Neural cell (in vitro differentiated cells): ENCODE measurements at regions not wholly inside any gene's neighbourhood (a gene's known extent, or its start where the extent isn't known, plus 50 kb on each side); places are given as distances from the start of the nearest gene placed in this dataset.

ENCODE experiments used
- H2AFZ ChIP-seq: fragments of 200-600, 300-800 bp; sonication (generic), shearing (Covaris generic); 2 replicates; pipeline ENCODE4 v1.6.0; 2014; ENCODE audit warnings: low read depth, mild to moderate bottlenecking, antibody characterized with exemption, low read length, moderate library complexity
- H3F3A ChIP-seq: fragments of 200-600 bp; shearing (Covaris generic); 2 replicates; pipeline ENCODE4 v1.6.1; 2016; ENCODE audit warnings: mild to moderate bottlenecking, moderate library complexity, mixed read lengths, antibody characterized with exemption, low read length; ENCODE audit not compliant: insufficient read depth, poor library complexity, severe bottlenecking
- H3K27ac ChIP-seq: fragments of 200-600, 300-800 bp; sonication (generic), shearing (Covaris generic); 2 replicates; pipeline ENCODE4 v1.5.1; 2014; ENCODE audit warnings: mild to moderate bottlenecking, low read length, moderate library complexity
- H3K27me3 ChIP-seq: fragments of 300-800, 200-600 bp; sonication (generic), shearing (Covaris generic); 2 replicates; pipeline ENCODE4 v1.6.0; 2014; ENCODE audit warnings: mild to moderate bottlenecking, low read depth, low read length, moderate library complexity; ENCODE audit not compliant: insufficient read depth
- H3K36me3 ChIP-seq: fragments of 300-800, 200-600 bp; sonication (generic), shearing (Covaris generic); 2 replicates; pipeline ENCODE4 v1.5.1; 2014; ENCODE audit warnings: mild to moderate bottlenecking, antibody characterized with exemption, low read length, moderate library complexity; ENCODE audit not compliant: insufficient read depth
- H3K4me2 ChIP-seq: fragments of 300-800, 200-600 bp; sonication (generic), shearing (Covaris generic); 2 replicates; pipeline ENCODE4 v1.6.0; 2014; ENCODE audit warnings: mild to moderate bottlenecking, low read length
- H3K4me3 ChIP-seq: fragments of 300-800, 200-600 bp; sonication (generic), shearing (Covaris generic); 2 replicates; pipeline ENCODE4 v1.5.1; 2014; ENCODE audit warnings: mild to moderate bottlenecking, low read length, moderate library complexity
- H3K79me2 ChIP-seq: fragments of 200-600 bp; shearing (Covaris generic); replicated peaks from 2 replicates; pipeline ENCODE4 v1.6.0; 2014; ENCODE audit warnings: mild to moderate bottlenecking, low read length, moderate library complexity; ENCODE audit not compliant: insufficient read depth
- H3K9ac ChIP-seq: fragments of 300-800, 200-600 bp; sonication (generic), shearing (Covaris generic); 2 replicates; pipeline ENCODE4 v1.6.1; 2016; ENCODE audit warnings: mild to moderate bottlenecking, low read length, mixed read lengths
- H3K9me2 ChIP-seq: fragments of 200-600 bp; shearing (Covaris generic); 2 replicates; pipeline ENCODE4 v1.6.1; 2016; ENCODE audit warnings: mild to moderate bottlenecking, low read length, mixed read lengths; ENCODE audit not compliant: insufficient read depth
- H3K9me3 ChIP-seq: fragments of 200-600, 300-800 bp; sonication (generic), shearing (Covaris generic); 2 replicates; pipeline ENCODE4 v1.6.1; 2016; ENCODE audit warnings: mild to moderate bottlenecking, mixed run types, low read length, moderate library complexity, mixed read lengths
- H4K20me1 ChIP-seq: fragments of 200-600 bp; shearing (Covaris generic); 2 replicates; pipeline ENCODE4 v1.6.1; 2016; ENCODE audit warnings: mild to moderate bottlenecking, mixed run types; ENCODE audit not compliant: insufficient read depth
- EP300 ChIP-seq: fragments of 450-650 bp; conservative IDR thresholded peaks from 2 replicates; pipeline ENCODE4 v1.6.1; 2014; ENCODE audit warnings: antibody characterized with exemption, mild to moderate bottlenecking, moderate library complexity; ENCODE audit not compliant: poor library complexity, severe bottlenecking
- EZH2 ChIP-seq: fragments of 200-600, 300-800 bp; shearing (Covaris generic), sonication (generic); IDR thresholded peaks from 2 replicates; pipeline ENCODE4 v1.6.1; 2014; ENCODE audit warnings: antibody characterized with exemption, low read length, borderline replicate concordance, mild to moderate bottlenecking; ENCODE audit not compliant: insufficient read depth, poor library complexity, severe bottlenecking
- MXI1 ChIP-seq: fragments of 450-650 bp; conservative IDR thresholded peaks from 2 replicates; pipeline ENCODE4 v1.6.1; 2014; ENCODE audit warnings: antibody characterized with exemption, mild to moderate bottlenecking; ENCODE audit not compliant: poor library complexity, severe bottlenecking
- POLR2AphosphoS5 ChIP-seq: IDR thresholded peaks from 2 replicates; pipeline ENCODE4 v1.6.1; 2012
- RAD21 ChIP-seq: fragments of 450-650 bp; conservative IDR thresholded peaks from 2 replicates; pipeline ENCODE4 v1.6.1; 2014; ENCODE audit warnings: antibody characterized with exemption, mild to moderate bottlenecking, moderate library complexity
- SMC3 ChIP-seq: fragments of 450-650 bp; conservative IDR thresholded peaks from 2 replicates; pipeline ENCODE4 v1.6.1; 2014; ENCODE audit warnings: antibody characterized with exemption, mild to moderate bottlenecking, moderate library complexity; ENCODE audit not compliant: poor library complexity
- TAF1 ChIP-seq: IDR thresholded peaks from 2 replicates; pipeline ENCODE4 v1.6.1; 2012; ENCODE audit warnings: low read depth
- TF ChIP-seq, protein P1 (sequence below): IDR thresholded peaks from 2 replicates; pipeline ENCODE4 v1.6.1; 2012; ENCODE audit warnings: borderline replicate concordance
- TF ChIP-seq, protein P2 (sequence below): fragments of 450-650 bp; IDR thresholded peaks from 2 replicates; pipeline ENCODE4 v1.5.1; 2014; ENCODE audit warnings: antibody characterized with exemption, mild to moderate bottlenecking, moderate library complexity; ENCODE audit not compliant: poor library complexity, severe bottlenecking

DNA sequence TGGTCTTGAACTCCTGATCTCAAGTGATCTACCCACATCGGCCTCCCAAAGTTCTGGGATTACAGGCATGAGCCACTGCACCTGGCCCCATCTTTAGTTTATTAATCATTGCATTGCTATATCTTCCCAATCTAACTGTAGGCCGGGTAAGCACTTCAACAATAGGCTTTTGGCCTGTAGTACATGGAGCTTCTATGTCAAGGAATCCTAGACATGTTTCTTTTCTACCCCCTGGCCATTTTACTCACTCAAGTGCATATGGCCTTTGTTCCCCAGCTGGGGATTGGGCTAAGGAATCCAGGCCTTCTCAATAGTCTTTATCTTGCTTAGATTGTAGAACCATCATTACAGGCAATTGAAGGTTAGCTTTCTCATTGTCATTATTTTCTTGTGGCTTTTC lies 122.3 kb upstream of the MBNL1 start:
- H3K79me2 ChIP-seq: no peaks in the 10 kb centered on the region
- H3K4me2 ChIP-seq: no peak overlapping the region
- no peaks in the 10 kb centered on the region for H3K9me2 ChIP-seq
- no peaks in the 10 kb centered on the region for H4K20me1 ChIP-seq
- H3K27ac ChIP-seq: no peak overlapping the region
- no peak for TF ChIP-seq SMC3
- TF ChIP-seq RAD21: no peak
- TF ChIP-seq POLR2AphosphoS5: no peak
- TF ChIP-seq, protein P1, sequence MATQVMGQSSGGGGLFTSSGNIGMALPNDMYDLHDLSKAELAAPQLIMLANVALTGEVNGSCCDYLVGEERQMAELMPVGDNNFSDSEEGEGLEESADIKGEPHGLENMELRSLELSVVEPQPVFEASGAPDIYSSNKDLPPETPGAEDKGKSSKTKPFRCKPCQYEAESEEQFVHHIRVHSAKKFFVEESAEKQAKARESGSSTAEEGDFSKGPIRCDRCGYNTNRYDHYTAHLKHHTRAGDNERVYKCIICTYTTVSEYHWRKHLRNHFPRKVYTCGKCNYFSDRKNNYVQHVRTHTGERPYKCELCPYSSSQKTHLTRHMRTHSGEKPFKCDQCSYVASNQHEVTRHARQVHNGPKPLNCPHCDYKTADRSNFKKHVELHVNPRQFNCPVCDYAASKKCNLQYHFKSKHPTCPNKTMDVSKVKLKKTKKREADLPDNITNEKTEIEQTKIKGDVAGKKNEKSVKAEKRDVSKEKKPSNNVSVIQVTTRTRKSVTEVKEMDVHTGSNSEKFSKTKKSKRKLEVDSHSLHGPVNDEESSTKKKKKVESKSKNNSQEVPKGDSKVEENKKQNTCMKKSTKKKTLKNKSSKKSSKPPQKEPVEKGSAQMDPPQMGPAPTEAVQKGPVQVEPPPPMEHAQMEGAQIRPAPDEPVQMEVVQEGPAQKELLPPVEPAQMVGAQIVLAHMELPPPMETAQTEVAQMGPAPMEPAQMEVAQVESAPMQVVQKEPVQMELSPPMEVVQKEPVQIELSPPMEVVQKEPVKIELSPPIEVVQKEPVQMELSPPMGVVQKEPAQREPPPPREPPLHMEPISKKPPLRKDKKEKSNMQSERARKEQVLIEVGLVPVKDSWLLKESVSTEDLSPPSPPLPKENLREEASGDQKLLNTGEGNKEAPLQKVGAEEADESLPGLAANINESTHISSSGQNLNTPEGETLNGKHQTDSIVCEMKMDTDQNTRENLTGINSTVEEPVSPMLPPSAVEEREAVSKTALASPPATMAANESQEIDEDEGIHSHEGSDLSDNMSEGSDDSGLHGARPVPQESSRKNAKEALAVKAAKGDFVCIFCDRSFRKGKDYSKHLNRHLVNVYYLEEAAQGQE: no peak
- TF ChIP-seq, protein P2, sequence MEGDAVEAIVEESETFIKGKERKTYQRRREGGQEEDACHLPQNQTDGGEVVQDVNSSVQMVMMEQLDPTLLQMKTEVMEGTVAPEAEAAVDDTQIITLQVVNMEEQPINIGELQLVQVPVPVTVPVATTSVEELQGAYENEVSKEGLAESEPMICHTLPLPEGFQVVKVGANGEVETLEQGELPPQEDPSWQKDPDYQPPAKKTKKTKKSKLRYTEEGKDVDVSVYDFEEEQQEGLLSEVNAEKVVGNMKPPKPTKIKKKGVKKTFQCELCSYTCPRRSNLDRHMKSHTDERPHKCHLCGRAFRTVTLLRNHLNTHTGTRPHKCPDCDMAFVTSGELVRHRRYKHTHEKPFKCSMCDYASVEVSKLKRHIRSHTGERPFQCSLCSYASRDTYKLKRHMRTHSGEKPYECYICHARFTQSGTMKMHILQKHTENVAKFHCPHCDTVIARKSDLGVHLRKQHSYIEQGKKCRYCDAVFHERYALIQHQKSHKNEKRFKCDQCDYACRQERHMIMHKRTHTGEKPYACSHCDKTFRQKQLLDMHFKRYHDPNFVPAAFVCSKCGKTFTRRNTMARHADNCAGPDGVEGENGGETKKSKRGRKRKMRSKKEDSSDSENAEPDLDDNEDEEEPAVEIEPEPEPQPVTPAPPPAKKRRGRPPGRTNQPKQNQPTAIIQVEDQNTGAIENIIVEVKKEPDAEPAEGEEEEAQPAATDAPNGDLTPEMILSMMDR: no peak
- no peak for TF ChIP-seq EP300
- H3F3A ChIP-seq: no peaks in the 10 kb centered on the region
- no peak overlapping the region for H3K4me3 ChIP-seq
- no peaks in the 10 kb centered on the region for H3K27me3 ChIP-seq
- H3K9ac ChIP-seq: no peak overlapping the region
- no peaks in the 10 kb centered on the region for H3K9me3 ChIP-seq
- H2AFZ ChIP-seq: no peak overlapping the region
- no peaks in the 10 kb centered on the region for H3K36me3 ChIP-seq

DNA sequence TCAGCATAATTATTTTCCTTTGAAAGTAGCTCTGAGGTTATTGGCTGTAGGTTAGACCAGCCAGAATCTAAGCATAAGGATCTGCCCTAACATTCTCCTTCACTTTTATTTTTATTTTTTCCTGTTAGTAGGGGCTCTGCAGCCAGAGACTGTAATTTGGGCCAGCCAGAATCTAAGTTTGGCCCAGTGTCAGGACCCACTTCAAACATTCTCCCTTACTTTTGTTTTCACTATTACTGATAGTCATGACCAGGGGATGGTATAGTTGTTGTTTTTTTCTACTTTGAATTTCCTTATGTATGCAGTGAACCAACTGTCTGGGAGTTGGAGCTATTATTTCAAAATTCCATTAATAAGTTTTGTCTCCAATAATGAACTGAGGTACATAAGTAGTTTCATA lies 121.0 kb upstream of the MBNL1 start:
- no peak overlapping the region for H3K4me3 ChIP-seq
- H2AFZ ChIP-seq: no peak overlapping the region

DNA sequence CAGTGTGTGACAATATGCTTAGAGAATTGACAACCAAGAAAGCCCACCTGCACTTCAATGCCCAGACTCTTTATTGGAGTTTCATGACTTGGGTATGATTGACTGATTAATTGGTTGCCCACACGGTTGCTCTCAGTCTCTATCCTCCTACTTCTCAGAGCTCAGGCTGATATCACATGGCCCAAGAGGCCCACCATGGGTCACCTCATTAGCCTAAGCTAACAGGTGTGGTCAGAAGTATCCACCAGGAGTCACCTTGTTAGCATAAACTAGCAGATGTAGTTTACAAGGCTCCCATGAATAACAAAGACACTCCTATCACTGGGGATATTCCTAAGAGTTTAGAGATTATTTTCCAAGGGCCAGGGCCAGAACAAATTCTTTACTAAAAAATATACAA lies 120.2 kb upstream of the MBNL1 start:
- no peak overlapping the region for H2AFZ ChIP-seq
- no peaks in the 10 kb centered on the region for H3K36me3 ChIP-seq
- H3K27me3 ChIP-seq: no peaks in the 10 kb centered on the region
- H3F3A ChIP-seq: no peaks in the 10 kb centered on the region
- no peak overlapping the region for H3K4me3 ChIP-seq
- H3K9ac ChIP-seq: no peak overlapping the region
- H3K9me2 ChIP-seq: no peaks in the 10 kb centered on the region
- no peaks in the 10 kb centered on the region for H3K9me3 ChIP-seq
- no peaks in the 10 kb centered on the region for H4K20me1 ChIP-seq
- H3K27ac ChIP-seq: no peak overlapping the region
- no peak overlapping the region for H3K4me2 ChIP-seq
- TF ChIP-seq, protein P1: no peak
- no peak for TF ChIP-seq SMC3
- no peak for TF ChIP-seq TAF1
- no peak for TF ChIP-seq EP300
- TF ChIP-seq MXI1: no peak
- no peak for TF ChIP-seq POLR2AphosphoS5
- no peak for TF ChIP-seq EZH2
- TF ChIP-seq RAD21: no peak
- TF ChIP-seq, protein P2: no peak
- H3K79me2 ChIP-seq: no peaks in the 10 kb centered on the region

More for the DNA sequence above, 121.0 kb upstream of the MBNL1 start:
- H4K20me1 ChIP-seq: no peaks in the 10 kb centered on the region
- no peak overlapping the region for H3K9ac ChIP-seq
- no peaks in the 10 kb centered on the region for H3K27me3 ChIP-seq
- no peak overlapping the region for H3K27ac ChIP-seq
- no peaks in the 10 kb centered on the region for H3K36me3 ChIP-seq
- H3K79me2 ChIP-seq: no peaks in the 10 kb centered on the region
- no peak for TF ChIP-seq TAF1
- H3F3A ChIP-seq: no peaks in the 10 kb centered on the region
- H3K9me3 ChIP-seq: no peaks in the 10 kb centered on the region
- no peaks in the 10 kb centered on the region for H3K9me2 ChIP-seq
- no peak overlapping the region for H3K4me2 ChIP-seq
